Thyroid gland (tissue), 4 donors: ENCODE measurements at regions not wholly inside any gene's neighbourhood (a gene's known extent, or its start where the extent isn't known, plus 50 kb on each side); places are given as distances from the start of the nearest gene placed in this dataset.
A peak's percentile ranks its signal among the peaks of the same experiment; 100 is the strongest.

Source experiments
- POLR2A ChIP-seq, 2 donors: fragments of 450-650 bp; IDR thresholded peaks; one replicate each; pipeline ENCODE4 v1.6.1; 2017; ENCODE audit warnings: antibody characterized with exemption in 2 of 2, mild to moderate bottlenecking in 2 of 2, moderate library complexity in 1 of 2
- TF ChIP-seq, protein P1 (sequence below), 6 experiments: fragments of 200-600 bp in 3 of 6; fragments of 450-650 bp in 3 of 6; sonication (generic) in 3 of 6; IDR thresholded peaks; one replicate each; pipeline ENCODE4 v1.5.1; 2016 to 2019; ENCODE audit warnings: antibody characterized with exemption in 6 of 6, mild to moderate bottlenecking in 2 of 6, inconsistent platforms in 1 of 6, moderate library complexity in 1 of 6

DNA sequence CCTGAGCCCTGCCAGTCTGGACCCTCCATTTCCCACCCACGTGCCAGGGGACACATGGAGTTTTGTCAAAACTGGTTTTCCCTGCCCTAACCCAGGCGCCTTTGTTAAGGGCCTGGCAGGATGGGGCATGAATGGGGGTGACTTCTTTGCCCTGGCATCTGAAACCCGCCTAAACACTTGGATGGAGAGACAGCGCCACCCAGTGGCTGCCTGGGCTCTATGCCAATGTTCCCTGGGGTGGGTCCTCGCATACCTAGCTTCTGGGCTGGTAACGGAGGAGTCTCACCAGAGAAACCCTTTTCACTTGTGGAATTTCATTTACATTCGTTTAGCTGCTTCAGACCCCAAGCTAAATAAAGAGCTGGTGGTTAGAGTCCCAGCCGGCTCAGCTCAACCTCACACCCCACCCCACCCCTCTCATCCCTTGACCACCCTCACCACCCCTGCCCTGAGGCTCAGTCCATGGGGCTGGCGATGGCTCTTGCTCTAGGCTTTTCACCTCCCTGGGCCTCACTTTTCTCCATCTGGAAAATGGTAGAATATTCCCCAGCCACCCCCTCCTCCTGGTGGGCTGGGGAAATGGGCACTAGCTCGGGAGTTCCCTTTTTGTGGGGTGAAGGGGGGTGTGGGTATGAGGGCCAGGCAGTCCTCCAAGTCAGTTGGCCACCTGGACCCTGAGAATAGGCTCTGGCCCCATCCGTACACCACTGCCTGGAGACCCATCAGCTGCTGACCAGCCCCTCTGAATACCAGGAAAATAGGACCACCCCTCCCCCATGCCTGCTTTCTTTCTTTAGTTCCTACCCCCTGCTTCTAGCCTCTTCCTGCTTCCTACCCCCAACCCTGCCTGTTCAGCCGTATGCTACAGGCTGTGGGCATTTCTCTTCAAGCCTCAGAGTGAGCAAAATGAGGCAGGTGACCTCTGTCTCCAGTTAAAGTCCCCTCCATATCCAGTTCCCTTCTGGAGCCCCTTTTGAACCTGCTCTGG, 57.1 kb upstream of the PJA1 start:
- TF ChIP-seq, protein P1, sequence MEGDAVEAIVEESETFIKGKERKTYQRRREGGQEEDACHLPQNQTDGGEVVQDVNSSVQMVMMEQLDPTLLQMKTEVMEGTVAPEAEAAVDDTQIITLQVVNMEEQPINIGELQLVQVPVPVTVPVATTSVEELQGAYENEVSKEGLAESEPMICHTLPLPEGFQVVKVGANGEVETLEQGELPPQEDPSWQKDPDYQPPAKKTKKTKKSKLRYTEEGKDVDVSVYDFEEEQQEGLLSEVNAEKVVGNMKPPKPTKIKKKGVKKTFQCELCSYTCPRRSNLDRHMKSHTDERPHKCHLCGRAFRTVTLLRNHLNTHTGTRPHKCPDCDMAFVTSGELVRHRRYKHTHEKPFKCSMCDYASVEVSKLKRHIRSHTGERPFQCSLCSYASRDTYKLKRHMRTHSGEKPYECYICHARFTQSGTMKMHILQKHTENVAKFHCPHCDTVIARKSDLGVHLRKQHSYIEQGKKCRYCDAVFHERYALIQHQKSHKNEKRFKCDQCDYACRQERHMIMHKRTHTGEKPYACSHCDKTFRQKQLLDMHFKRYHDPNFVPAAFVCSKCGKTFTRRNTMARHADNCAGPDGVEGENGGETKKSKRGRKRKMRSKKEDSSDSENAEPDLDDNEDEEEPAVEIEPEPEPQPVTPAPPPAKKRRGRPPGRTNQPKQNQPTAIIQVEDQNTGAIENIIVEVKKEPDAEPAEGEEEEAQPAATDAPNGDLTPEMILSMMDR (IDR thresholded peaks at IDR 0.05): peak; percentile 36 to 77 (median 69)
- no peak for TF ChIP-seq POLR2A (IDR thresholded peaks at IDR 0.05)
